Activated CD4-positive, alpha-beta T cell treated with anti-CD3 and anti-CD28 coated beads, Interleukin-2, amount 10 ng/mL, durations not matched to agents 24 days and 14 days (primary cell): ENCODE measurements at regions not wholly inside any gene's neighbourhood (a gene's known extent, or its start where the extent isn't known, plus 50 kb on each side); places are given as distances from the start of the nearest gene placed in this dataset.

Experiments used
- DNase-seq: peaks from one replicate; pipeline ENCODE4 v3.0.0; 2022
- H3K27ac Mint-ChIP-seq: one replicate; pipeline ENCODE4 v1.8.0; 2022; ENCODE audit warnings: mild to moderate bottlenecking, mixed read lengths
- H3K27me3 Mint-ChIP-seq: one replicate; pipeline ENCODE4 v1.8.0; 2022; ENCODE audit warnings: mixed read lengths
- H3K36me3 Mint-ChIP-seq: one replicate; pipeline ENCODE4 v1.8.0; 2022; ENCODE audit warnings: low read depth, mild to moderate bottlenecking, mixed read lengths
- H3K4me1 Mint-ChIP-seq: one replicate; pipeline ENCODE4 v1.8.0; 2021; ENCODE audit warnings: mixed read lengths
- H3K4me3 Mint-ChIP-seq: one replicate; pipeline ENCODE4 v1.8.0; 2022; ENCODE audit warnings: mild to moderate bottlenecking, moderate library complexity, mixed read lengths
- H3K9me3 Mint-ChIP-seq: one replicate; pipeline ENCODE4 v1.8.0; 2021; ENCODE audit warnings: mixed read lengths
- intact Hi-C: fragments of 100-400 bp; cut with micrococcal nuclease; formaldehyde crosslinking; loops from one replicate; pipeline ENCODE4 v1.15.1; 2023

- Mint-ChIP-seq H3K27ac (no peak overlapping the region), H3K9me3 (no peaks in the 10 kb centered on the region), H3K4me1 (no peaks in the 10 kb centered on the region), H3K27me3 (peaks cover 21% of the 10 kb centered on the region), H3K36me3 (no peaks in the 10 kb centered on the region), H3K4me3 (no peak overlapping the region)
- intact Hi-C loops = no loop called here
- DNase-seq = no peak
Observed at GRCh38 chr9:1956958-1957357, 58.2 kb upstream of the SMARCA2 start.

DNA sequence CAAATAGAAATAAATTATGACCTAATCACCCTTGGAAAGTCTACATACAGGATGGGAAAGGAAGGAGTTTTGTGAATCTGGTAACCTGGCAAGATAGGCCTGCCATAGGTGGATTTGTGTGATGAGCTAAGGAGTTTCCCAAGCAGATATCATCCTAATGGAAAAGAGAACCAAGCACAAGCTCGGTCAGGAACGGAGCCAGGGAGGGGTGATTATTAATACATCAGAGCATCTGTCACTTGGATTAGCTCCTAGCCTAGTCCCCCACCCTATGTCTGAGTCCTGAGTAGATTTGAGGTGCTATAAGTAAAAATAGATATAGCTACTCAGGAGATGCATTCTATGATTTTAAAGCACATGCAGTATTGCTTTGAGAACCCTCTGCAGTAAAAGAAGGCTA lies 57.3 kb upstream of the SMARCA2 start:
- no peak overlapping the region for H3K27ac Mint-ChIP-seq
- no peak for DNase-seq
- H3K4me3 Mint-ChIP-seq = no peak overlapping the region
- H3K4me1 Mint-ChIP-seq = no peaks in the 10 kb centered on the region
- H3K36me3 Mint-ChIP-seq = no peaks in the 10 kb centered on the region
- intact Hi-C loops = no loop called here
- no peaks in the 10 kb centered on the region for H3K9me3 Mint-ChIP-seq
- peaks cover 21% of the 10 kb centered on the region for H3K27me3 Mint-ChIP-seq

DNA sequence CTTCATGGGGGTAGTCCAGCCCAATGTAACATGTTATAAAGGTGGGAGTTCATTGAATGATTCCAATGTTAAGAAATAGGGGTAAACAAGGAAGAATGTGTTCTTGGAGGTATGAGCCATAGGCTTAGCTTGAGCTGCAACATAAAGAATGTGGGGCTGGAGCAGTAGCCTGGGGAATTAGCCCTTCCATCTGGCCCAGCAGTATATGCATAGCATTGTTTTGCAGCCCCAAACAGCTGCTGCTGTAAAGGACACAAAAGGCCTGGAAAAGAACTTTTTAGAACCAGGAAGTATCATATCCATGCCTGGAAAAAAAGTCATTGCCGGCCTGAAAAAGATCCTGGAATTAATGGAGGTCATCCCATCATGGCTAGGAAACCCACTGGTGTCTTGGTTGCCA lies 55.8 kb upstream of the SMARCA2 start:
- DNase-seq = no peak
- intact Hi-C loops = no loop called here
- Mint-ChIP-seq H3K27me3 (peaks cover 19% of the 10 kb centered on the region), H3K4me1 (no peaks in the 10 kb centered on the region), H3K4me3 (no peak overlapping the region), H3K36me3 (no peaks in the 10 kb centered on the region), H3K27ac (no peak overlapping the region), H3K9me3 (no peaks in the 10 kb centered on the region)

DNA sequence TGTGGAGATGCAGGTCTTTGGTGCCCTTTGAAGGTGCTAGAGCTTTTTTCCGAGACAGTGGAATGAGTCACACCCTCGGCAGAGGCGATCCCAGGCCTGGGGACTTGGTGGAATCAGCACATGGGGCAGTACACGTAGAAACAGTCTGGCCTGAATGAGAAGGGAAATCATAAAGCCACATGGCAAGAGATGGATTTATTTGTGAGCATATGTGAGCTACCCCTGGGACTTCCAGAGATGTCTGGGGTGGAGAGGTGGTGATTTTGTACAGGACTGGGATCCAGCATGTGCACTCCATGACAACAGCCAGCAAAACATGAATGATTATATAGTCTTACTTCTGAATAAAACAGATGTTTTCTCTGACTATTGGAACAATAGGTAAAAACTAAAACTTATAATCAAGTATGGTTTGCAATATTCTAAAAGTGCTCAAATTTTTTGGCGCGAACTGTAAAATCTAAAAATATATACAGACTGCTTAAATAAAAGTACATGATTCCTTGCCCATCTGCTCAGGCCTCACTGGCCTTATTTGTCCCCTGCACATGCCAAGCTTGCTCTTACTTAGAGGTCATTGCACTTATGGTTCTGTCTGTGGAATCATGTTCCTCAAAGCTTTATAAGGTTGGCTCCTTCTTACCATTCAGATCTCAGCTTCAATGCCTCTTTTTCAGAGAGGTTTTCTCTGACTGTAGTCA lies 54.7 kb upstream of the SMARCA2 start:
- intact Hi-C loops = no loop called here
- Mint-ChIP-seq H3K27me3 (peaks cover 19% of the 10 kb centered on the region), H3K9me3 (no peaks in the 10 kb centered on the region), H3K27ac (no peak overlapping the region), H3K4me3 (no peak overlapping the region), H3K36me3 (no peaks in the 10 kb centered on the region), H3K4me1 (no peaks in the 10 kb centered on the region)
- DNase-seq = no peak

DNA sequence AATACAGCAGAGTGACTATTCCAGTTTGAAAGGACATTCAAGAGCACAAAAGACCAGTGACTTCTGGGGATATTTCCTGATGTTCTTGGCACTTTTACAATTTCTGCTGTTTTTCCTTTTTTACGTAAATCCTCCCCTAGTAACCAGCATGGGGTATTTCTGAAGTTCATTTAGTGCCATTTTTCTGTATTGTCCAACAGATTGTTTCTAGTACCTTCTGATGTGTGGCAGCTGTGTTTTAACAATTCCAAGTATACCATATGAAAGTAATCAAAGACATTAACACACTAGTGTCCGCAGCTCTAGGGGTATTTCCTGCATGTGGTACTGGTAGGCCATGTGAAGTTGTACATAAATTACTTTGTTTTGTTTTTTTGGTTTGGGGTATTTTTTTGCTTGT lies 53.0 kb upstream of the SMARCA2 start:
- H3K4me3 Mint-ChIP-seq = no peak overlapping the region
- H3K9me3 Mint-ChIP-seq = no peaks in the 10 kb centered on the region
- no peak for DNase-seq
- intact Hi-C loops = no loop called here
- H3K36me3 Mint-ChIP-seq = no peaks in the 10 kb centered on the region
- H3K27me3 Mint-ChIP-seq = peaks cover 21% of the 10 kb centered on the region
- no peak overlapping the region for H3K27ac Mint-ChIP-seq
- no peaks in the 10 kb centered on the region for H3K4me1 Mint-ChIP-seq

DNA sequence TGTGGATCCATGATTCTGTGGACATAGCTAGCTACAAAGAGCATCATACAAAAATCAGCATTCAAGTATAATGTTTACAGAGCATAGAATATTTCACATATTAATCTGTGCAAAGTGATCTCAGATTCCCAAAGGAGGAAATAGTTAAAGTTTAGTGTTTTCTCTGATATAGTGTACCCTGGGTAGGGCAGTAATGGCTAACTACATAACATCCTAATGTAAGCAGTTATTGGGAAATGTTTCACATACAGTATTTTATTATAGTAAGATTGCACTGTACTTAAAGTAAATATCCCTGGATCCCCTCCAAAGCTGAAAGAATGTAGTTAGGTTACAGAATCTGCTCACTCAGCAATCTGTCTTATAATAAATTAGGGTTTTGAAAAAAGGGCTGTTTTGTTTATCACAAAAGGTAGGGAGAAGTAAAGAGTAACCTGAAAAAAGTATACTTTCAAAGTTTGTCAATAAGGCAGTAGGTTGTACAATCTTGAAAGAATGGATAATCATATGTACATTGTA lies 52.5 kb upstream of the SMARCA2 start:
- H3K4me1 Mint-ChIP-seq = no peaks in the 10 kb centered on the region
- DNase-seq = no peak
- H3K27me3 Mint-ChIP-seq = peaks cover 22% of the 10 kb centered on the region
- no peaks in the 10 kb centered on the region for H3K36me3 Mint-ChIP-seq
- no peaks in the 10 kb centered on the region for H3K9me3 Mint-ChIP-seq
- no peak overlapping the region for H3K4me3 Mint-ChIP-seq
- H3K27ac Mint-ChIP-seq = no peak overlapping the region
- intact Hi-C loops = no loop called here

DNA sequence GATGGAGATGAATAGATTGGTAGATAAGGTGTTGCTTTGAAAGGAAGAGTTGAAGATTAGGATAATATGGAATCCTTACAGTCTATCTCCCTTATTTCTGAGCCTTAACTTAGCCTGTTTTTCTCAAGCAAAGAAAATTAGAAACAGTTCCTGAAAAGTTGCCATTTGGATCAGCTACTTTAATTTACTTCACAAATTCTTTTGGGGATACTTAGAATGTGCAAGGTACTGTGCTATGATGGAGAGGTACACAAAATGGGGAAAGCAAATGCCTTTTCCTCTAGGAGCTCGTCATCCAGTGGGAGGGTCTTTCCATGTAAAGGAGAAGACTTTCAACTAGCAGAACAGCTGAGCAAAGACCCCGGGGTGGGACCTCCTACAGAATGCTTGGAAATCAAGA lies 51.1 kb upstream of the SMARCA2 start:
- no peaks in the 10 kb centered on the region for H3K36me3 Mint-ChIP-seq
- no peak overlapping the region for H3K4me3 Mint-ChIP-seq
- H3K9me3 Mint-ChIP-seq = no peaks in the 10 kb centered on the region
- intact Hi-C loops = no loop called here
- no peak for DNase-seq
- H3K27me3 Mint-ChIP-seq = peaks cover 21% of the 10 kb centered on the region
- no peak overlapping the region for H3K27ac Mint-ChIP-seq
- no peaks in the 10 kb centered on the region for H3K4me1 Mint-ChIP-seq
